GM12878 (cell line): ENCODE measurements at regions not wholly inside any gene's neighbourhood (a gene's known extent, or its start where the extent isn't known, plus 50 kb on each side); places are given as distances from the start of the nearest gene placed in this dataset.

Source experiments
- ATF3 ChIP-seq: IDR thresholded peaks from 2 replicates; pipeline ENCODE4 v1.6.1; 2011; ENCODE audit warnings: low read depth, mild to moderate bottlenecking, low read length, moderate library complexity, borderline replicate concordance; ENCODE audit errors: extremely low read depth
- BACH1 ChIP-seq: fragments of 450-650 bp; IDR thresholded peaks from 2 replicates; pipeline ENCODE4 v1.6.1; 2017; ENCODE audit warnings: mild to moderate bottlenecking, borderline replicate concordance
- BRCA1 ChIP-seq: IDR thresholded peaks from 2 replicates; pipeline ENCODE4 v1.6.1; 2011; ENCODE audit warnings: low read depth, low read length, improper control_type of control experiment
- CEBPB ChIP-seq, 2 experiments: fragments of 150-350 bp in 1 of 2; IDR thresholded peaks; 2 replicates each; pipeline ENCODE4 v1.6.1; 2012 to 2014; ENCODE audit warnings: low read depth in 2 of 2, low read length in 2 of 2, borderline replicate concordance in 1 of 2, inconsistent platforms in 1 of 2
- CTCF ChIP-seq, 3 experiments: IDR thresholded peaks in 2 of 3; conservative IDR thresholded peaks in 1 of 3; 2 replicates each; pipeline ENCODE4 v1.5.1; 2011; ENCODE audit warnings: low read depth in 3 of 3, low read length in 3 of 3, mild to moderate bottlenecking in 3 of 3, control low read depth in 2 of 3, moderate library complexity in 2 of 3, inconsistent platforms in 1 of 3, mixed read lengths in 1 of 3; ENCODE audit not compliant: control insufficient read depth in 2 of 3, insufficient read depth in 1 of 3; ENCODE audit errors: extremely low read depth in 1 of 3
- ELK1 ChIP-seq: IDR thresholded peaks from 2 replicates; pipeline ENCODE4 v1.6.1; 2012; ENCODE audit warnings: low read depth, low read length, improper control_type of control experiment
- PAX8 ChIP-seq: fragments of 450-650 bp; IDR thresholded peaks from 2 replicates; pipeline ENCODE4 v1.6.1; 2017; ENCODE audit warnings: mild to moderate bottlenecking, moderate library complexity
- POLR2AphosphoS5 ChIP-seq: IDR thresholded peaks from 2 replicates; pipeline ENCODE4 v1.6.1; 2011; ENCODE audit warnings: mild to moderate bottlenecking, low read length, inconsistent platforms
- RCOR1 ChIP-seq: conservative IDR thresholded peaks from 2 replicates; pipeline ENCODE4 v1.6.1; 2012; ENCODE audit warnings: low read depth, low read length, improper control_type of control experiment
- SP1 ChIP-seq: IDR thresholded peaks from one replicate; pipeline ENCODE4 v1.6.1; 2011; ENCODE audit warnings: low read depth, low read length
- TAF1 ChIP-seq: IDR thresholded peaks from 2 replicates; pipeline ENCODE4 v1.6.1; 2011; ENCODE audit warnings: mild to moderate bottlenecking, low read depth, low read length, borderline replicate concordance
- TARDBP ChIP-seq: IDR thresholded peaks from 2 replicates; pipeline ENCODE4 v1.6.1; 2016; ENCODE audit warnings: borderline replicate concordance
- YY1 ChIP-seq: IDR thresholded peaks from 2 replicates; pipeline ENCODE4 v1.6.1; 2011; ENCODE audit warnings: low read depth, mild to moderate bottlenecking, low read length
- ZNF384 ChIP-seq: IDR thresholded peaks from 2 replicates; pipeline ENCODE4 v1.6.1; 2012; ENCODE audit warnings: low read depth, mild to moderate bottlenecking, low read length, improper control_type of control experiment, borderline replicate concordance

- TF ChIP-seq CTCF (IDR thresholded peaks at IDR 0.05 in 2 of 3, conservative IDR thresholded peaks at IDR 0.05 in 1 of 3; ENCODE audit: control insufficient read depth in 2 of 3, extremely low read depth in 1 of 3, insufficient read depth in 1 of 3, low read depth in 3 of 3, low read length in 3 of 3) (no peak), TAF1 (no peak), ATF3 (no peak), YY1 (no peak), SP1 (no peak), ELK1 (no peak), RCOR1 (no peak), CEBPB (IDR thresholded peaks at IDR 0.05; ENCODE audit: borderline replicate concordance in 1 of 2, low read depth in 2 of 2, low read length in 2 of 2) (no peak), TARDBP (no peak), ZNF384 (no peak), POLR2AphosphoS5 (no peak), PAX8 (no peak), BRCA1 (no peak), BACH1 (no peak)
Measured at GRCh38 chr5:45089870-45090269, 281.1 kb downstream of the MRPS30 start.
